HEK293 (cell line): ENCODE measurements at regions not wholly inside any gene's neighbourhood (a gene's known extent, or its start where the extent isn't known, plus 50 kb on each side); places are given as distances from the start of the nearest gene placed in this dataset.

ENCODE experiments used
- CTCF ChIA-PET: fragments of 350-600 bp; formaldehyde crosslinking; extraction: SDS; loops from one replicate; lab custom pipeline; 2021; ENCODE audit warnings: antibody characterized with exemption; lab: Yijun Ruan, JAX
- POLR2A ChIA-PET: fragments of 300-600 bp; formaldehyde crosslinking; extraction: SDS; loops from one replicate; lab custom pipeline; 2020; ENCODE audit warnings: antibody characterized with exemption, inconsistent platforms; lab: Yijun Ruan, JAX
- H3K27ac ChIP-seq: fragments of 200-500 bp; sonication (Bioruptor generic); 2 replicates; pipeline ENCODE4 v1.5.1; 2014; ENCODE audit warnings: low read depth, low read length, control low read depth, inconsistent platforms; ENCODE audit errors: extremely low read depth
- H3K36me3 ChIP-seq, 2 experiments: fragments of 200-500 bp in 1 of 2; sonication (Bioruptor generic) in 1 of 2; 1 replicate in 1 of 2; 2 replicates in 1 of 2; pipeline ENCODE4 v1.5.1; 2014 to 2017; ENCODE audit warnings: inconsistent platforms in 2 of 2, low read length in 2 of 2; ENCODE audit not compliant: control insufficient read depth in 2 of 2, insufficient read depth in 1 of 2
- H3K4me1 ChIP-seq: fragments of 200-500 bp; sonication (Bioruptor generic); 2 replicates; pipeline ENCODE4 v1.5.1; 2014; ENCODE audit warnings: mild to moderate bottlenecking, low read length, inconsistent platforms; ENCODE audit not compliant: control insufficient read depth, insufficient read depth
- H3K4me3 ChIP-seq: 2 replicates; pipeline ENCODE4 v1.5.1; 2011; ENCODE audit warnings: low read depth, mild to moderate bottlenecking, control low read depth, low read length, moderate library complexity
- H3K9me3 ChIP-seq: fragments of 200-500 bp; sonication (Bioruptor generic); 2 replicates; pipeline ENCODE4 v1.5.1; 2014; ENCODE audit warnings: low read depth, low read length, inconsistent platforms; ENCODE audit not compliant: control insufficient read depth, insufficient read depth
- GLI4 ChIP-seq: fragments of 450-650 bp; formaldehyde crosslinking; IDR thresholded peaks from 2 replicates; pipeline ENCODE4 v1.5.1; 2016; ENCODE audit warnings: missing biosample characterization, missing genetic modification characterization
- KLF8 ChIP-seq: fragments of 450-650 bp; formaldehyde crosslinking; IDR thresholded peaks from 2 replicates; pipeline ENCODE4 v1.5.1; 2016; ENCODE audit warnings: missing biosample characterization, missing genetic modification characterization
- MEIS1 ChIP-seq: sonication (generic); formaldehyde crosslinking; IDR thresholded peaks from 2 replicates; pipeline ENCODE4 v1.8.1; 2022; ENCODE audit warnings: missing genetic modification reagents, mild to moderate bottlenecking, borderline replicate concordance
- WT1 ChIP-seq: fragments of 450-650 bp; formaldehyde crosslinking; IDR thresholded peaks from 2 replicates; pipeline ENCODE4 v1.5.1; 2016; ENCODE audit warnings: missing biosample characterization, missing genetic modification characterization
- YY2 ChIP-seq: fragments of 450-650 bp; formaldehyde crosslinking; IDR thresholded peaks from 2 replicates; pipeline ENCODE4 v1.5.1; 2016; ENCODE audit warnings: missing biosample characterization, missing genetic modification characterization
- ZFHX2 ChIP-seq: fragments of 450-650 bp; formaldehyde crosslinking; conservative IDR thresholded peaks from 2 replicates; pipeline ENCODE4 v1.5.1; 2016; ENCODE audit warnings: missing biosample characterization, missing genetic modification characterization
- ZFP41 ChIP-seq: fragments of 450-650 bp; formaldehyde crosslinking; IDR thresholded peaks from 2 replicates; pipeline ENCODE4 v1.5.1; 2016; ENCODE audit warnings: missing biosample characterization, missing genetic modification characterization, borderline replicate concordance
- ZNF138 ChIP-seq: fragments of 450-650 bp; formaldehyde crosslinking; IDR thresholded peaks from 2 replicates; pipeline ENCODE4 v1.5.1; 2016; ENCODE audit warnings: missing biosample characterization, missing genetic modification characterization, borderline replicate concordance
- ZNF335 ChIP-seq: fragments of 450-650 bp; formaldehyde crosslinking; conservative IDR thresholded peaks from 2 replicates; pipeline ENCODE4 v1.5.1; 2016; ENCODE audit warnings: missing biosample characterization, missing genetic modification characterization
- ZNF48 ChIP-seq: fragments of 450-650 bp; formaldehyde crosslinking; IDR thresholded peaks from 2 replicates; pipeline ENCODE4 v1.5.1; 2016; ENCODE audit warnings: missing biosample characterization, missing genetic modification characterization
- ZNF660 ChIP-seq: fragments of 450-650 bp; IDR thresholded peaks from 2 replicates; pipeline ENCODE4 v1.5.1; 2018; ENCODE audit warnings: missing biosample characterization, mild to moderate bottlenecking, missing genetic modification characterization
- ZSCAN30 ChIP-seq: fragments of 450-650 bp; IDR thresholded peaks from 2 replicates; pipeline ENCODE4 v1.5.1; 2018; ENCODE audit warnings: missing biosample characterization, mild to moderate bottlenecking, missing genetic modification characterization, moderate library complexity
- TF ChIP-seq, protein P1 (sequence below): fragments of 450-650 bp; formaldehyde crosslinking; IDR thresholded peaks from 2 replicates; pipeline ENCODE4 v1.5.1; 2016; ENCODE audit warnings: missing biosample characterization, missing genetic modification characterization, borderline replicate concordance
- TF ChIP-seq, protein P2 (sequence below): fragments of 450-650 bp; formaldehyde crosslinking; IDR thresholded peaks from 2 replicates; pipeline ENCODE4 v1.5.1; 2016; ENCODE audit warnings: missing biosample characterization, missing genetic modification characterization

DNA sequence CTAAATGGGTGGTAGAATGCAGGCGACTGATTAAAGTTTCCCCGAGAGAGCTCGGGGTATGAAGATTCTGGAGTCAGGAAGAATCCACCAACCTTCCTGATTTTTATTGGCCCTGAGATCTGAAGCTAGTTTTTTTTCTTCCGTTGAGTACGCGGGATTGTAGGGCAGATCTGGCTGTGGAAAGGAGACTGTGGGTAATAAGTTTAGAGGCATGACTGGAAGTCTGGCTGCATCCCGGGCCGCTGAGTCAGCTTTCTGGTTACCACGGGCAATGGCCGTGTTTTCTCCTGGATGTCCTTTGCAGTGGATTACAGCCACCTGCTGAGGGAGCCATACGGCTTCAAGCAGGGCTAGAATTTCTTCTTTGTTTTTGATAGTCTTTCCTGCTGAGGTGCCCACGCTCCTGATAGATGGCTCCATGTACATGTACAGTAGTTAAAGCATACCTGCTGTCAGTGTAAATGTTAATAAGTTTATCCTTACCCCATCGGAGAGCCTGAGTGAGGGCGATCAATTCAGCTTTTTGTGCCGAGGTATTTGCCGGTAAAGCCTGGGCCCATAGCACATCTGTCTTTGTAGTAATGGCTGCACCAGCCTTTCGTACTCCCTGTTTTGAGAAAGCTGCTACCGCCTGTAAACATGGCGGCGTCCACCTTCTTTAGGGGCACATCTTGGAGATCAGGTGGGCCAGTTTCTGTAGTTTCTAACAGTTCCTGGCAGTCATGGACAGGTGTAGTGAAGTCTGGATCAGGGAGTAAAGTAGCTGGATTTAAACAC, 154.0 kb downstream of the TRIM27 start (continued):
- TF ChIP-seq, protein P1, sequence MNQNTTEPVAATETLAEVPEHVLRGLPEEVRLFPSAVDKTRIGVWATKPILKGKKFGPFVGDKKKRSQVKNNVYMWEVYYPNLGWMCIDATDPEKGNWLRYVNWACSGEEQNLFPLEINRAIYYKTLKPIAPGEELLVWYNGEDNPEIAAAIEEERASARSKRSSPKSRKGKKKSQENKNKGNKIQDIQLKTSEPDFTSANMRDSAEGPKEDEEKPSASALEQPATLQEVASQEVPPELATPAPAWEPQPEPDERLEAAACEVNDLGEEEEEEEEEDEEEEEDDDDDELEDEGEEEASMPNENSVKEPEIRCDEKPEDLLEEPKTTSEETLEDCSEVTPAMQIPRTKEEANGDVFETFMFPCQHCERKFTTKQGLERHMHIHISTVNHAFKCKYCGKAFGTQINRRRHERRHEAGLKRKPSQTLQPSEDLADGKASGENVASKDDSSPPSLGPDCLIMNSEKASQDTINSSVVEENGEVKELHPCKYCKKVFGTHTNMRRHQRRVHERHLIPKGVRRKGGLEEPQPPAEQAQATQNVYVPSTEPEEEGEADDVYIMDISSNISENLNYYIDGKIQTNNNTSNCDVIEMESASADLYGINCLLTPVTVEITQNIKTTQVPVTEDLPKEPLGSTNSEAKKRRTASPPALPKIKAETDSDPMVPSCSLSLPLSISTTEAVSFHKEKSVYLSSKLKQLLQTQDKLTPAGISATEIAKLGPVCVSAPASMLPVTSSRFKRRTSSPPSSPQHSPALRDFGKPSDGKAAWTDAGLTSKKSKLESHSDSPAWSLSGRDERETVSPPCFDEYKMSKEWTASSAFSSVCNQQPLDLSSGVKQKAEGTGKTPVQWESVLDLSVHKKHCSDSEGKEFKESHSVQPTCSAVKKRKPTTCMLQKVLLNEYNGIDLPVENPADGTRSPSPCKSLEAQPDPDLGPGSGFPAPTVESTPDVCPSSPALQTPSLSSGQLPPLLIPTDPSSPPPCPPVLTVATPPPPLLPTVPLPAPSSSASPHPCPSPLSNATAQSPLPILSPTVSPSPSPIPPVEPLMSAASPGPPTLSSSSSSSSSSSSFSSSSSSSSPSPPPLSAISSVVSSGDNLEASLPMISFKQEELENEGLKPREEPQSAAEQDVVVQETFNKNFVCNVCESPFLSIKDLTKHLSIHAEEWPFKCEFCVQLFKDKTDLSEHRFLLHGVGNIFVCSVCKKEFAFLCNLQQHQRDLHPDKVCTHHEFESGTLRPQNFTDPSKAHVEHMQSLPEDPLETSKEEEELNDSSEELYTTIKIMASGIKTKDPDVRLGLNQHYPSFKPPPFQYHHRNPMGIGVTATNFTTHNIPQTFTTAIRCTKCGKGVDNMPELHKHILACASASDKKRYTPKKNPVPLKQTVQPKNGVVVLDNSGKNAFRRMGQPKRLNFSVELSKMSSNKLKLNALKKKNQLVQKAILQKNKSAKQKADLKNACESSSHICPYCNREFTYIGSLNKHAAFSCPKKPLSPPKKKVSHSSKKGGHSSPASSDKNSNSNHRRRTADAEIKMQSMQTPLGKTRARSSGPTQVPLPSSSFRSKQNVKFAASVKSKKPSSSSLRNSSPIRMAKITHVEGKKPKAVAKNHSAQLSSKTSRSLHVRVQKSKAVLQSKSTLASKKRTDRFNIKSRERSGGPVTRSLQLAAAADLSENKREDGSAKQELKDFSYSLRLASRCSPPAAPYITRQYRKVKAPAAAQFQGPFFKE = no peak
- TF ChIP-seq ZSCAN30 (tag by site-specific recombination) = peak; percentile 90

DNA sequence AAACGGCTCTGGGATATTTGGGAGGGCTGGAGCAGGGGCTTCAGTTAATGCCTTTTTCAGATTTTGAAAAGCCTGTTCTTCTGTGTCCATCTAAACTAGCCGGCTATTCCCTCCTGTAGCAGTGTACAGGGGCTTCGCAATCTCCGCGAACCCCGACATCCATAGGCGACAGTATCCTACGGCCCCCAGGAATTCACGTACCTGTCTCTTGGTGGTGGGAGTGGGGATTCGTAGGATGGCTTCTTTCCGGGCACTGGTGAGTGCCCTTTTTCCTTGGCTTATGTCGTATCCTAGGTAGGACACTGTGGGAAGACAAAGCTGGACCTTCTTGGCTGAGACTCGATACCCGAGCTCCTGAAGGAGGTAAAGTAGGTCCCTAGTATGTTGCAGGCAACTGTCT, 153.1 kb downstream of the TRIM27 start:
- POLR2A ChIA-PET = interaction anchor here (2.0 to 2.6 kb wide), 2 partner anchors 13 to 24 kb away, joined by 6 to 7 read pairs; no protein-coding TSS in a partner anchor
- no peak overlapping the region for H3K4me3 ChIP-seq
- no peaks in the 10 kb centered on the region for H3K9me3 ChIP-seq
- CTCF ChIA-PET = interaction anchor here (0.8 to 5.5 kb wide), 13 partner anchors 8 to 245 kb away, joined by 3 to 47 read pairs (median 5); partner anchors contain the start of gene TRIM27
- TF ChIP-seq ZFP41 (tag by site-specific recombination) = no peak
- no peak for TF ChIP-seq ZNF660
- no peak for TF ChIP-seq ZNF138 (tag by site-specific recombination)
- no peak for TF ChIP-seq YY2 (tag by site-specific recombination)
- TF ChIP-seq ZNF335 = no peak
- TF ChIP-seq MEIS1 (CRISPR knock-in tag) = no peak
- no peak for TF ChIP-seq KLF8 (tag by site-specific recombination)
- TF ChIP-seq GLI4 (tag by site-specific recombination) = no peak
- TF ChIP-seq, protein P2, sequence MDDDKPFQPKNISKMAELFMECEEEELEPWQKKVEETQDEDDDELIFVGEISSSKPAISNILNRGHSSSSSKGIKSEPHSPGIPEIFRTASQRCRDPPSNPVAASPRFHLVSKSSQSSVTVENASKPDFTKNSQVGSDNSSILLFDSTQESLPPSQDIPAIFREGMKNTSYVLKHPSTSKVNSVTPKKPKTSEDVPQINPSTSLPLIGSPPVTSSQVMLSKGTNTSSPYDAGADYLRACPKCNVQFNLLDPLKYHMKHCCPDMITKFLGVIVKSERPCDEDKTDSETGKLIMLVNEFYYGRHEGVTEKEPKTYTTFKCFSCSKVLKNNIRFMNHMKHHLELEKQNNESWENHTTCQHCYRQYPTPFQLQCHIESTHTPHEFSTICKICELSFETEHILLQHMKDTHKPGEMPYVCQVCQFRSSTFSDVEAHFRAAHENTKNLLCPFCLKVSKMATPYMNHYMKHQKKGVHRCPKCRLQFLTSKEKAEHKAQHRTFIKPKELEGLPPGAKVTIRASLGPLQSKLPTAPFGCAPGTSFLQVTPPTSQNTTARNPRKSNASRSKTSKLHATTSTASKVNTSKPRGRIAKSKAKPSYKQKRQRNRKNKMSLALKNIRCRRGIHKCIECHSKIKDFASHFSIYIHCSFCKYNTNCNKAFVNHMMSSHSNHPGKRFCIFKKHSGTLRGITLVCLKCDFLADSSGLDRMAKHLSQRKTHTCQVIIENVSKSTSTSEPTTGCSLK (tag by site-specific recombination) = no peak
- no peak for TF ChIP-seq ZNF48
- TF ChIP-seq WT1 (tag by site-specific recombination) = no peak
- TF ChIP-seq ZFHX2 (tag by site-specific recombination) = no peak
- peaks cover 12% of the 10 kb centered on the region for H3K4me1 ChIP-seq
- H3K27ac ChIP-seq = no peak overlapping the region
- H3K36me3 ChIP-seq = peaks cover 0 to 4% of the 10 kb centered on the region in 2 experiments; a peak in 1 of 3 replicates
